HG03196 (cell line): ENCODE measurements at regions not wholly inside any gene's neighbourhood (a gene's known extent, or its start where the extent isn't known, plus 50 kb on each side); places are given as distances from the start of the nearest gene placed in this dataset.

Experiments
- ATAC-seq: cut with Tn5 transposase; IDR thresholded peaks from one replicate; pipeline ENCODE4 v1.9.1; 2021; ENCODE audit not compliant: unreplicated experiment

GRCh38 chr10:52853704-52854103 lies 81.1 kb upstream of the MBL2 start:
- ATAC-seq: peak; percentile 80

GRCh38 chr10:52836816-52837215 lies 64.2 kb upstream of the MBL2 start:
- ATAC-seq: no peak
